H1 (cell line): ENCODE measurements at regions not wholly inside any gene's neighbourhood (a gene's known extent, or its start where the extent isn't known, plus 50 kb on each side); places are given as distances from the start of the nearest gene placed in this dataset.

Experiments used
- JUND ChIP-seq: IDR thresholded peaks from 2 replicates; pipeline ENCODE4 v1.6.1; 2011; ENCODE audit warnings: mild to moderate bottlenecking, improper control_type of control experiment, low read length
- KDM5A ChIP-seq: fragments of 200-600 bp; IDR thresholded peaks from 2 replicates; pipeline ENCODE4 v1.7.1; 2012; ENCODE audit warnings: mild to moderate bottlenecking, low read length, inconsistent platforms, mixed read lengths
- RBBP5 ChIP-seq: IDR thresholded peaks from 2 replicates; pipeline ENCODE4 v1.7.1; 2012; ENCODE audit warnings: low read depth, mild to moderate bottlenecking, inconsistent platforms, low read length, moderate library complexity, borderline replicate concordance
- SAP30 ChIP-seq: fragments of 300-600 bp; sonication (generic); IDR thresholded peaks from 2 replicates; pipeline ENCODE4 v1.7.1; 2012; ENCODE audit warnings: low read length, moderate library complexity, mild to moderate bottlenecking, inconsistent platforms; ENCODE audit not compliant: insufficient read depth, insufficient replicate concordance
- SP1 ChIP-seq: IDR thresholded peaks from 2 replicates; pipeline ENCODE4 v1.6.1; 2011; ENCODE audit warnings: low read depth, low read length
- ZNF274 ChIP-seq: IDR thresholded peaks from 2 replicates; pipeline ENCODE4 v1.7.0; 2012; ENCODE audit warnings: low read length, borderline replicate concordance; ENCODE audit errors: extremely low read depth

DNA sequence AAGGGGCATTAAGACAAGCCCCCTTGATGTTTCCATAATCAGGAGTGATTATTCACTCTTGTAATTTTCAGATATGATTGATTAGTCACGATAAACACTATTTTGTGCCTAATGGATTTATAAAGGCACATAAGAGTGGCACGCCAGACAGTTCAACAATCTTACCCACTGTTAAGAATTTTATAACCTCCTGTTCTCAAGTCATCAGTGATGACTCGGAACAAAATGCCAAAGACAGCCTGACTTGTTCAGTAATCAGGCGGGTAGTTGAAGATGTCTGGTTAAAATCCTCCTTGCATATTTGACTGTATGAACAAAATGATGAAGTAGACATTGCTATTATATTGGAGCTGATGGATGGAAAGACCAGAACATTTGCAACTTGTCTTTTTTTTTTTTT lies 212.1 kb upstream of the RMST start (continued):
- TF ChIP-seq KDM5A = no peak
- no peak for TF ChIP-seq RBBP5
- no peak for TF ChIP-seq SAP30
- TF ChIP-seq JUND = no peak
- no peak for TF ChIP-seq SP1
- TF ChIP-seq ZNF274 = no peak
